ENCODE measurements at regions not wholly inside any gene's neighbourhood (a gene's known extent, or its start where the extent isn't known, plus 50 kb on each side); places are given as distances from the start of the nearest gene placed in this dataset.

DNA sequence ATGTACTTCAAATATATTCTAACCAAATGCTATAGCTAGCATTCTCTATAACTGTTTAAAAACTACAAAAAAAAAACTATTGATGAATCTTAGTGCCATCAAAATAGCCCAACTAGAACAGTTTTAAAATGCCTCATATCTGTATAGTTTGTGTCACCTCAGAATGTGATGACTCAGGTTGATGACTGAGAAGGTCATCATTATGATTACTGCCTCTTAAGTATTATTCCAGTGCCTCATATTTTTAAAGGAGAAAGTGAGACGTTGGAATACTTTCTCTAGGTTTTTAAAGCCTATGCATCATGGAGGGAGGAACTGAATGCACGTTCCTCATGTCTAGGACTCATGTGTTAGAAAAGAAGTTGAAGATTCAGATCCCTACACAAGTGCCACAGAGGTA, 88.2 kb downstream of the TMA16 start:
- intact Hi-C loops (cut with DNase I), result no loop called here
- Histone ChIP-seq H3K36me3 (ENCODE audit: control insufficient read depth in 2 of 3, insufficient read depth in 3 of 3, low read length in 3 of 3) (no peaks in the 10 kb centered on the region), H3K27me3 (ENCODE audit: control insufficient read depth, insufficient read depth, low read length) (no peaks in the 10 kb centered on the region), H3K9me3 (ENCODE audit: control insufficient read depth in 2 of 3, insufficient read depth in 1 of 3, low read length in 3 of 3) (no peaks in the 10 kb centered on the region), H3K27ac (ENCODE audit: low read depth in 2 of 2, low read length in 2 of 2) (no peak overlapping the region), H3K4me3 (ENCODE audit: low read length in 3 of 3) (no peak overlapping the region), H3K9ac (ENCODE audit: low read length in 3 of 3) (no peak overlapping the region), H3K4me1 (ENCODE audit: control insufficient read depth in 2 of 3, insufficient read depth in 2 of 3, low read depth in 1 of 3, low read length in 3 of 3) (no peaks in the 10 kb centered on the region)
- no peak for DNase-seq
- TF ChIP-seq CTCF (IDR thresholded peaks at IDR 0.05; ENCODE audit: borderline replicate concordance, extremely low read depth, insufficient read depth), result no peak
- no peak for FAIRE-seq

- intact Hi-C loops (cut with DNase I), result no loop called here
- DNase-seq (no peak), FAIRE-seq (no peak)
- no peaks in the 10 kb centered on the region for H3K9me3 ChIP-seq (ENCODE audit: control insufficient read depth in 2 of 3, insufficient read depth in 1 of 3, low read length in 3 of 3)
- no peak overlapping the region for H3K9ac ChIP-seq (ENCODE audit: low read length in 3 of 3)
- no peak overlapping the region for H3K4me3 ChIP-seq (ENCODE audit: low read length in 3 of 3)
- no peak for TF ChIP-seq CTCF (IDR thresholded peaks at IDR 0.05; ENCODE audit: borderline replicate concordance, extremely low read depth, insufficient read depth)
- no peaks in the 10 kb centered on the region for H3K36me3 ChIP-seq (ENCODE audit: control insufficient read depth in 2 of 3, insufficient read depth in 3 of 3, low read length in 3 of 3)
- no peak overlapping the region for H3K27ac ChIP-seq (ENCODE audit: low read depth in 2 of 2, low read length in 2 of 2)
- H3K27me3 ChIP-seq (ENCODE audit: control insufficient read depth, insufficient read depth, low read length), result no peaks in the 10 kb centered on the region
- H3K4me1 ChIP-seq (ENCODE audit: control insufficient read depth in 2 of 3, insufficient read depth in 2 of 3, low read depth in 1 of 3, low read length in 3 of 3), result no peaks in the 10 kb centered on the region
Observed at GRCh38 chr4:163587867-163588266, 93.4 kb downstream of the TMA16 start.

GRCh38 chr4:163588532-163588931, 94.0 kb downstream of the TMA16 start:
- no peak overlapping the region for H3K9ac ChIP-seq (ENCODE audit: low read length in 3 of 3)
- no peaks in the 10 kb centered on the region for H3K27me3 ChIP-seq (ENCODE audit: control insufficient read depth, insufficient read depth, low read length)
- no peak overlapping the region for H3K4me3 ChIP-seq (ENCODE audit: low read length in 3 of 3)
- TF ChIP-seq CTCF (IDR thresholded peaks at IDR 0.05; ENCODE audit: borderline replicate concordance, extremely low read depth, insufficient read depth), result no peak
- no peak overlapping the region for H3K27ac ChIP-seq (ENCODE audit: low read depth in 2 of 2, low read length in 2 of 2)
- FAIRE-seq, result no peak
- H3K36me3 ChIP-seq (ENCODE audit: control insufficient read depth in 2 of 3, insufficient read depth in 3 of 3, low read length in 3 of 3), result no peaks in the 10 kb centered on the region
- intact Hi-C loops (cut with DNase I), result no loop called here
- DNase-seq, result no peak
- no peaks in the 10 kb centered on the region for H3K9me3 ChIP-seq (ENCODE audit: control insufficient read depth in 2 of 3, insufficient read depth in 1 of 3, low read length in 3 of 3)
- no peaks in the 10 kb centered on the region for H3K4me1 ChIP-seq (ENCODE audit: control insufficient read depth in 2 of 3, insufficient read depth in 2 of 3, low read depth in 1 of 3, low read length in 3 of 3)

DNA sequence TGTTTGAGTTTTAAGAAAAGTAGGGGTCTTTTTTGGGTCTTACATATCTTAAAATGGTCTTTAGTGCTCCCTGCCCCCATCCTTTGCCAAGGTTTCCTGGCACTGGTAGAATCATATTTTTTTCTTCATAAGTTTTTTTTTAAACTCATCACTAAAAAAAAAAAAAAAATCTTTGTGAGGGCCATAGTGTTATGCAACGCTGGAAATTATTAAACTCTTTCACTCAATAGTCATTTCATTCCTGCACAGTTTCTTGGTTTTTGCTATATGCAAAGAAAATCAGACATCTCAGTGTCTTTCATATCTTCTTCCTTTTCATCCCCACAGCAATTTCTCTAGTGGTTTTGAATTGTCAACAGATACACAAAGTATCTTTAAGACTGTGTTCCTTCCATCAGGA, 95.6 kb downstream of the TMA16 start:
- intact Hi-C loops (cut with DNase I), result no loop called here
- no peaks in the 10 kb centered on the region for H3K36me3 ChIP-seq (ENCODE audit: control insufficient read depth in 2 of 3, insufficient read depth in 3 of 3, low read length in 3 of 3)
- no peaks in the 10 kb centered on the region for H3K9me3 ChIP-seq (ENCODE audit: control insufficient read depth in 2 of 3, insufficient read depth in 1 of 3, low read length in 3 of 3)
- no peak for FAIRE-seq
- H3K9ac ChIP-seq (ENCODE audit: low read length in 3 of 3), result no peak overlapping the region
- H3K4me3 ChIP-seq (ENCODE audit: low read length in 3 of 3), result no peak overlapping the region
- H3K27me3 ChIP-seq (ENCODE audit: control insufficient read depth, insufficient read depth, low read length), result no peaks in the 10 kb centered on the region
- no peaks in the 10 kb centered on the region for H3K4me1 ChIP-seq (ENCODE audit: control insufficient read depth in 2 of 3, insufficient read depth in 2 of 3, low read depth in 1 of 3, low read length in 3 of 3)
- no peak for DNase-seq
- TF ChIP-seq CTCF (IDR thresholded peaks at IDR 0.05; ENCODE audit: borderline replicate concordance, extremely low read depth, insufficient read depth), result no peak
- no peak overlapping the region for H3K27ac ChIP-seq (ENCODE audit: low read depth in 2 of 2, low read length in 2 of 2)
